ENCODE measurements at regions not wholly inside any gene's neighbourhood (a gene's known extent, or its start where the extent isn't known, plus 50 kb on each side); places are given as distances from the start of the nearest gene placed in this dataset.

DNA sequence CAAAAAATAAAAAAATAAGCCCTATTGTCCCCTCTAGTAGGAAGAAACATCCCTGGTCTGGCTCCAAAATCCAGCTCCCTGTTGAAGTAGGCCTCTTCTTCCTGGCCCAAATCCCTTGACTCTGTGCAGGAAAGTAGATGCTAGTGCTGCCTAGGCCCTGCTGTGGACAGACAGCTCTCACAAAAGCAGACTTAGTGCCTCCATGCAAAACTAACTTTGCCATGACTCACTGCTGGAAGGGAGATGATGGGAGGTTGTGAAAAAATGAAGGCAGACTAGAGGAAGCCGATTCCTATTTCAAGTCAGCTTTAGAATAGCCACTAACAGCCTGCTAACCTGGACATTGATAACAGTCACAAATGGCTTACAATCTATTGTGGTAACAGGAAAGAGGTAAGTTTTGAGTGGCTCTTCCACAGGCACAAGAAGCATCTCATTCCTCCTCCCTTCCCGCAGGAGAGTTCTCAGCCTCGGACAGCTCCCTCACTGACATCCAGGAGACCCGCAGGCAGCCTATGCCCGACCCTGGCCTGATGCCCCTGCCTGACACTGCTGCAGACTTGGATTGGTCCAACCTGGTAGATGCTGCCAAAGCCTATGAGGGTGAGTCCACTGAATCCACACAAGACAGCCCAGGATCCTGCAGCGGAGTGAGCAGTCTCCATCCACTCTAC lies 198.9 kb upstream of the RGS6 start:
- TF ChIP-seq CTCF (IDR thresholded peaks at IDR 0.05; ENCODE audit: low read depth, low read length): no peak
- TF ChIP-seq, protein P1, sequence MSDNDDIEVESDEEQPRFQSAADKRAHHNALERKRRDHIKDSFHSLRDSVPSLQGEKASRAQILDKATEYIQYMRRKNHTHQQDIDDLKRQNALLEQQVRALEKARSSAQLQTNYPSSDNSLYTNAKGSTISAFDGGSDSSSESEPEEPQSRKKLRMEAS (IDR thresholded peaks at IDR 0.05; ENCODE audit: low read depth, low read length): no peak
- TF ChIP-seq POLR2A (IDR thresholded peaks at IDR 0.05; ENCODE audit: extremely low read depth, insufficient read length): no peak

Data from NB4 (cell line).